GM23248 (cell line): ENCODE measurements at regions not wholly inside any gene's neighbourhood (a gene's known extent, or its start where the extent isn't known, plus 50 kb on each side); places are given as distances from the start of the nearest gene placed in this dataset.

Experiments
- DNase-seq: peaks from one replicate; pipeline ENCODE4 v3.0.0-alpha.2; 2015
- H2AFZ ChIP-seq: fragments of 200-600 bp; sonication (generic); 2 replicates; pipeline ENCODE4 v1.6.1; 2016; ENCODE audit warnings: antibody characterized with exemption
- H3F3A ChIP-seq: fragments of 200-600 bp; sonication (generic); 2 replicates; pipeline ENCODE4 v1.6.1; 2016; ENCODE audit warnings: mild to moderate bottlenecking, antibody characterized with exemption, mixed run types; ENCODE audit not compliant: insufficient read depth
- H3K27ac ChIP-seq: fragments of 200-600 bp; sonication (generic); 2 replicates; pipeline ENCODE4 v1.5.1; 2016; ENCODE audit warnings: mild to moderate bottlenecking
- H3K27me3 ChIP-seq: fragments of 200-600 bp; sonication (generic); replicated peaks from 2 replicates; pipeline ENCODE4 v1.6.1; 2016; ENCODE audit warnings: mild to moderate bottlenecking; ENCODE audit not compliant: insufficient read depth
- H3K36me3 ChIP-seq: fragments of 200-600 bp; sonication (generic); 2 replicates; pipeline ENCODE4 v1.6.1; 2016; ENCODE audit warnings: low read depth, mild to moderate bottlenecking
- H3K4me1 ChIP-seq: fragments of 200-600 bp; sonication (generic); 2 replicates; pipeline ENCODE4 v1.6.1; 2016; ENCODE audit warnings: mild to moderate bottlenecking; ENCODE audit not compliant: insufficient read depth
- H3K4me2 ChIP-seq: fragments of 200-600 bp; sonication (generic); one replicate; pipeline ENCODE4 v1.6.1; 2016; ENCODE audit warnings: mild to moderate bottlenecking; ENCODE audit not compliant: unreplicated experiment
- H3K4me3 ChIP-seq: fragments of 200-600 bp; sonication (generic); 2 replicates; pipeline ENCODE4 v1.5.1; 2016; ENCODE audit warnings: mild to moderate bottlenecking
- H3K79me2 ChIP-seq: fragments of 200-600 bp; sonication (generic); 2 replicates; pipeline ENCODE4 v1.6.1; 2016; ENCODE audit warnings: mild to moderate bottlenecking; ENCODE audit not compliant: insufficient read depth
- H3K9ac ChIP-seq: fragments of 200-600 bp; sonication (generic); 2 replicates; pipeline ENCODE4 v1.6.1; 2016; ENCODE audit warnings: mild to moderate bottlenecking
- H3K9me2 ChIP-seq: fragments of 200-600 bp; sonication (generic); 2 replicates; pipeline ENCODE4 v1.6.1; 2016; ENCODE audit warnings: mixed run types, mild to moderate bottlenecking, moderate library complexity; ENCODE audit not compliant: insufficient read depth
- H3K9me3 ChIP-seq: fragments of 200-600 bp; sonication (generic); one replicate; pipeline ENCODE4 v1.6.1; 2017; ENCODE audit warnings: low read depth
- H4K20me1 ChIP-seq: fragments of 200-600 bp; sonication (generic); 2 replicates; pipeline ENCODE4 v1.6.0; 2016; ENCODE audit not compliant: insufficient read depth
- EZH2 ChIP-seq: fragments of 200-600 bp; sonication (generic); IDR thresholded peaks from 2 replicates; pipeline ENCODE4 v1.6.1; 2018; ENCODE audit warnings: antibody characterized with exemption, mild to moderate bottlenecking; ENCODE audit not compliant: insufficient read depth, poor library complexity, severe bottlenecking
- EZH2phosphoT487 ChIP-seq: fragments of 200-600 bp; sonication (generic); IDR thresholded peaks from 2 replicates; pipeline ENCODE4 v1.6.1; 2018; ENCODE audit warnings: antibody characterized with exemption, moderate library complexity, mild to moderate bottlenecking, low read depth; ENCODE audit not compliant: insufficient read depth
- WGBS, 2 experiments: methylation state at CpG; one replicate each; pipeline ENCODE4 v1.1.6; 2015 to 2017; ENCODE audit warnings: low lambda C conversion rate in 2 of 2, low coverage in 1 of 2; ENCODE audit errors: missing lambda C conversion rate in 2 of 2; 5-methylcytosine and 5-hydroxymethylcytosine counted together
- in situ Hi-C: fragments of 300-500 bp; cut with MboI; formaldehyde crosslinking; loops from 2 replicates; pipeline ENCODE4 v1.15.0; 2020

DNA sequence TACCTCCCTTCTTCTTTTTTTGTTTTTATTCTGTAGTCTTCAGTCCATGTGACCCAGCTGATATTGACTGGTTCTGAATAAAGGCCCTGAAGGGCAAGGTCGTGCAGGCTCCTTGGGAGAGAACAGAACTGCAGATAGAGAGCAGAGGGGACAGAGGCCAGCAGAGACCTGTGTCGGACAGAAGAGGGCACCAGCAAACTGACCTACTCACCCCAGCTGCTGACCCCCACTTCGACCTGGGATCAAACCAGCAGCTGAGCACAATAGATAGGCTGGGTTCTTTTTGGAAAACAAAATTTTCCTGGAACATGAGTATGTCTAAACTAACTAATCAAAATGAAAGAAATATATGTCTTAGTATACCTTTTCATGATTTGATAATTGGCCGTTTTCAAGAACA, 695.1 kb downstream of the NR2F1-AS1 start:
- Histone ChIP-seq H3K9me3 (no peaks in the 10 kb centered on the region), H3K9ac (no peak overlapping the region), H3K9me2 (no peaks in the 10 kb centered on the region), H3K27ac (no peak overlapping the region), H3K27me3 (no peaks in the 10 kb centered on the region), H3K36me3 (no peaks in the 10 kb centered on the region), H3K4me1 (peaks cover 7% of the 10 kb centered on the region; the same call in 1 of the 2 replicates), H3K4me3 (no peak overlapping the region), H3K4me2 (no peak overlapping the region), H4K20me1 (no peaks in the 10 kb centered on the region), H2AFZ (no peak overlapping the region), H3F3A (0 out of 2 replicates have a peak, but pooled peaks cover under 1% of the 10 kb centered on the region), H3K79me2 (no peaks in the 10 kb centered on the region)
- in situ Hi-C loops = no loop called here
- TF ChIP-seq EZH2 (no peak), EZH2phosphoT487 (no peak)
- WGBS, 2 experiments = 70% methylated on average over 4 of the region's 4 CpGs
- no peak for DNase-seq

GRCh38 chr5:92884469-92884868, 696.5 kb downstream of the NR2F1-AS1 start:
- Histone ChIP-seq H3K9me2 (no peaks in the 10 kb centered on the region), H4K20me1 (no peaks in the 10 kb centered on the region), H3K9ac (no peak overlapping the region), H3K4me1 (0 out of 2 replicates have a peak, but pooled peaks cover 4% of the 10 kb centered on the region), H3K27ac (no peak overlapping the region), H3K4me2 (no peak overlapping the region), H3K9me3 (no peaks in the 10 kb centered on the region), H2AFZ (no peak overlapping the region), H3K36me3 (no peaks in the 10 kb centered on the region), H3K79me2 (no peaks in the 10 kb centered on the region), H3K27me3 (no peaks in the 10 kb centered on the region), H3F3A (no peaks in the 10 kb centered on the region), H3K4me3 (no peak overlapping the region)
- WGBS, 2 experiments = 4 to 6% methylated on average over 1 of the region's 1 CpG
- TF ChIP-seq EZH2phosphoT487 (no peak), EZH2 (no peak)
- in situ Hi-C loops = no loop called here
- DNase-seq = no peak

DNA sequence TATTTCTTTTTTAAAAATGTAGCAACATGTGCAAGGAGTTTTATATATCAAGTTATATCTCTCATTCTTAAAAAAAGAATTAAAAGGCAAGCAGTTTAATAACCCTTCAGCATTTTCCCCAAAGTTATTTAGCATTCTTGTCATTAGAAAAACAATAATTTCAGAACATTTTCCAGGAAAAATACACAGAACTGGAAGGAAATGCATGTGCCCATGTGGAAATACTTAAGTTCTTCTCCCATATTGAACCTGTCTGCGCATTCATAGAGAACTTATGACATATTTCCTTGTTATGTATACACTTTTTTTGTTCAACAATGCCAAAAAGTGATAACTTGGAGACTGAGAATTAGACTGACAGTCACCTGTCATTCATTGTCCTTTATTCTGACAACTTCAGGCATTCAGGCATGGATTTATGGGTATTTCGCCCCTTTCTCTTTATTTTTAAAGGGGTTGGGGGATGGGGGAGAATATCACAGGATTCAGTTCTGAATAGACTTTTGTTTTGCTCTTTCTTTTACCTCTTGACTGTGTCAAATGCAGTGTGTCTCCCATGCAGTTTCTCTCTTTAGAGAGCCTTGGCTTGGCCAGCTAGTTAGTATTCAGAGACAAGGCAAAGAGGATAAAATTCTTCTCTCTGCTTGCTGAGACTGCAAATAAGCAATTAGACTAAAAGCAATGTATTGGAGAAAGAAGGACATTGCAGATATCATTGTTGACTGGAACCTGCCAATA, 701.0 kb downstream of the NR2F1-AS1 start:
- no peaks in the 10 kb centered on the region for H4K20me1 ChIP-seq

DNA sequence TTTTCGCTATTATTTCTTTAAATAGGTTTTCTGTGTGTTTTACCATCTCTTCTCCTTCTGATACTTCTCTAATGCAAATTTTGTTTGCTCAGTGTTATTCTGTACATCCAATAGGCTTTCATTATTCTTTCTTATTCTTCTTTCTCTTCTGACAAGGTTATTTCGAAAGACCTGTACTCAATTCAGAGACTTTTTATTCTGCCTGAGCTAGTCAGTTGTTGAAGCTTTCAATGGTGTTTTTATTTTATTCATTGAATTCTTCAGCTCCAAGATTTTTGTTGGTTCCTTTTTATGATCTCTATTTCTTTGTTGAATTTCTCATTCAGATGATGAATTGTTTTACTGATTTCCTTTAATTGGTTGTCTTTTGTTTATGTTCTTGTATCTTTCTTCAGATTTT, 706.2 kb downstream of the NR2F1-AS1 start:
- Histone ChIP-seq H4K20me1 (no peaks in the 10 kb centered on the region), H3K9me2 (no peaks in the 10 kb centered on the region), H3K9me3 (peaks cover 5% of the 10 kb centered on the region), H3K4me2 (no peak overlapping the region), H3K4me1 (no peaks in the 10 kb centered on the region), H3K36me3 (no peaks in the 10 kb centered on the region), H3F3A (no peaks in the 10 kb centered on the region), H3K79me2 (no peaks in the 10 kb centered on the region), H3K27me3 (no peaks in the 10 kb centered on the region), H3K27ac (no peak overlapping the region), H2AFZ (no peak overlapping the region), H3K9ac (no peak overlapping the region), H3K4me3 (no peak overlapping the region)
- TF ChIP-seq EZH2 (no peak), EZH2phosphoT487 (no peak)
- DNase-seq = no peak
- in situ Hi-C loops = no loop called here
- WGBS, 2 experiments = 59 to 63% methylated on average over 2 of the region's 2 CpGs

More for the DNA sequence above, 701.0 kb downstream of the NR2F1-AS1 start:
- in situ Hi-C loops = no loop called here
- no peak for DNase-seq
- Histone ChIP-seq H3K4me1 (0 out of 2 replicates have a peak, but pooled peaks cover 4% of the 10 kb centered on the region), H3F3A (no peaks in the 10 kb centered on the region), H3K4me2 (no peak overlapping the region), H3K9ac (no peak overlapping the region), H3K79me2 (no peaks in the 10 kb centered on the region), H3K36me3 (no peaks in the 10 kb centered on the region), H2AFZ (no peak overlapping the region), H3K27me3 (no peaks in the 10 kb centered on the region), H3K27ac (no peak overlapping the region), H3K4me3 (no peak overlapping the region), H3K9me3 (no peaks in the 10 kb centered on the region), H3K9me2 (no peaks in the 10 kb centered on the region)
- TF ChIP-seq EZH2 (no peak), EZH2phosphoT487 (no peak)
- 36 to 51% methylated on average over 2 of the region's 2 CpGs for WGBS, 2 experiments
